ENCODE measurements at regions not wholly inside any gene's neighbourhood (a gene's known extent, or its start where the extent isn't known, plus 50 kb on each side); places are given as distances from the start of the nearest gene placed in this dataset.

DNA sequence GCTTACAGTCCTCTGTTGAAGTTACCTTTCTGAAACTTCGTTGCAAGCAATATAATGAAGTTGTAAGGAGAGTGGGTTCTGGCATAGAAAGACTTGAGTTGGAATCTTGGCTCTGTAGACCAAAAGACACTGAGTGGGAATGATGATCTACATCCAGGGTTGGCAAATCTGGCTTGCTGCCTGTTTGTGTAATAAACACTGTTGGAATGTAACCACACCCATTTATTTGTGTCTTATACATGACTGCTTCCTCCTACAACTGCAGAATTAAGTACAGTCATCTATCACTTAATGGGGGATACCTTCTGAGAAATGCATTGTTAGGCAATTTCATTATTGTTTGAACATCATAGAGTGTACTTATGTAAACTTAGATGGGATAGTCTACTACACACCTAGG, 178.4 kb upstream of the SUCLG2 start:
- ATAC-seq (ENCODE audit: low FRiP score): no peak
- WGBS, 2 donors: 86 to 88% methylated on average over 1 of the region's 1 CpG
- no peaks in the 10 kb centered on the region for H3K4me1 ChIP-seq (ENCODE audit: control insufficient read depth in 1 of 2, insufficient read depth in 2 of 2, low read length in 2 of 2)
- H3K27me3 ChIP-seq (ENCODE audit: control insufficient read depth in 1 of 2, insufficient read depth in 2 of 2, low read length in 1 of 2): no peaks in the 10 kb centered on the region
- intact Hi-C loops (cut with DNase I): no loop called here
- H3K36me3 ChIP-seq (ENCODE audit: control insufficient read depth in 1 of 2, insufficient read depth in 2 of 2, low read length in 1 of 2): no peaks in the 10 kb centered on the region
- no peak for DNase-seq
- no peak overlapping the region for H3K4me3 ChIP-seq (ENCODE audit: low read length in 2 of 2)
- H3K27ac ChIP-seq (ENCODE audit: low read depth in 1 of 2, low read length in 2 of 2): no peak overlapping the region
- H3K9me3 ChIP-seq (ENCODE audit: control insufficient read depth, low read length): peaks cover 3% of the 10 kb centered on the region

DNA sequence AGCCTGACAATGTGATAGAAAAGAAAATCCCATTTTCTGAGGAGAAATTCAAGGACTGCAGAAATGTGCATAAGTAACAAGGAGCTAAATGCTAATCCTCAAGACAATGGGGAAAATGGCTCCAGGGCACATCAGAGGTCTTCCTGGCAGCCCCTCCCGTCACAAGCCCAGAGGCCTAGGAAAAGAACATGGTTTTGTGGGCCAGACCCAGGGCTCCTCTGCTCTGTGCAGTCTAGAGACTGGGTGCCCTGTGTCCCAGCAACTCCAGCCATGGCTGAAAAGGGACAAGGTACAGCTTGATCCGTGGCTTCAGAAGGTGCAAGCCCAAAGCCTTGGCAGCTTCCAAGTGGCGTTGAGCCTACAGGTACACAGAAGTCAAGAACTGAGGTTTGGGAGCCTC, 176.8 kb upstream of the SUCLG2 start:
- intact Hi-C loops (cut with DNase I): no loop called here

DNA sequence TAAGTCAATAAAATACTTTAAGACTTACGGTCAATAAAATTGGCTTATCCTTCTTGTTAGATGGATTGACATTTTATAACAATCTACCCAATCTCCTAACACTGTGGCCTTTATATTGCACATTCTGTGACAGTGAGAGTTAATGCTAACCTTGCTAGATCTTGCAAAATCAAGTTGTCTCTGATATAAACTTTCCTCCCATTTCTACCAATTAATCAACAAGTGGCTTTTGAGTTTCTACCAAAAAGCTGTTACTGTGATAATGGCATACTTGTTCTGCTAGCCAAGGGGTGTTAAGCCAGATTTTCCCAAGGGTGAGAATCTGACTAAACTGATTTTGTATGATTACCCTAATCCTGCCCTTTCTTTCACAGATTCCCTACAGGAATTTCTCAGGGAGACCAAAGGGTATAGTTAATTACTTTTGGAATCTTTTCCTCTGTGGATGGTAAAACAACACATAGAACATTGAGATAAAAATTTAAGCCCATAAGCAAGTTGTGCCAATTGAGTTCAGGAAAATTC, 174.1 kb upstream of the SUCLG2 start:
- H3K4me1 ChIP-seq (ENCODE audit: control insufficient read depth in 1 of 2, insufficient read depth in 2 of 2, low read length in 2 of 2): peaks cover 0 to 3% of the 10 kb centered on the region in 2 donors
- H3K4me3 ChIP-seq (ENCODE audit: low read length in 2 of 2): no peak overlapping the region
- intact Hi-C loops (cut with DNase I): no loop called here
- WGBS, 2 donors: 91 to 92% methylated on average over 1 of the region's 1 CpG
- no peaks in the 10 kb centered on the region for H3K36me3 ChIP-seq (ENCODE audit: control insufficient read depth in 1 of 2, insufficient read depth in 2 of 2, low read length in 1 of 2)
- DNase-seq: no peak
- H3K9me3 ChIP-seq (ENCODE audit: control insufficient read depth, low read length): peaks cover 3% of the 10 kb centered on the region
- no peaks in the 10 kb centered on the region for H3K27me3 ChIP-seq (ENCODE audit: control insufficient read depth in 1 of 2, insufficient read depth in 2 of 2, low read length in 1 of 2)
- ATAC-seq (ENCODE audit: low FRiP score): no peak
- no peak overlapping the region for H3K27ac ChIP-seq (ENCODE audit: low read depth in 1 of 2, low read length in 2 of 2)

More for the DNA sequence above, 176.8 kb upstream of the SUCLG2 start:
- Histone ChIP-seq H3K27ac (ENCODE audit: low read depth in 1 of 2, low read length in 2 of 2) (no peak overlapping the region), H3K36me3 (ENCODE audit: control insufficient read depth in 1 of 2, insufficient read depth in 2 of 2, low read length in 1 of 2) (no peaks in the 10 kb centered on the region), H3K4me3 (ENCODE audit: low read length in 2 of 2) (no peak overlapping the region), H3K4me1 (ENCODE audit: control insufficient read depth in 1 of 2, insufficient read depth in 2 of 2, low read length in 2 of 2) (no peaks in the 10 kb centered on the region), H3K9me3 (ENCODE audit: control insufficient read depth, low read length) (peaks cover 3% of the 10 kb centered on the region), H3K27me3 (ENCODE audit: control insufficient read depth in 1 of 2, insufficient read depth in 2 of 2, low read length in 1 of 2) (no peaks in the 10 kb centered on the region)
- 89 to 96% methylated on average over 3 of the region's 3 CpGs for WGBS, 2 donors
- ATAC-seq (ENCODE audit: low FRiP score) (no peak), DNase-seq (no peak)

DNA sequence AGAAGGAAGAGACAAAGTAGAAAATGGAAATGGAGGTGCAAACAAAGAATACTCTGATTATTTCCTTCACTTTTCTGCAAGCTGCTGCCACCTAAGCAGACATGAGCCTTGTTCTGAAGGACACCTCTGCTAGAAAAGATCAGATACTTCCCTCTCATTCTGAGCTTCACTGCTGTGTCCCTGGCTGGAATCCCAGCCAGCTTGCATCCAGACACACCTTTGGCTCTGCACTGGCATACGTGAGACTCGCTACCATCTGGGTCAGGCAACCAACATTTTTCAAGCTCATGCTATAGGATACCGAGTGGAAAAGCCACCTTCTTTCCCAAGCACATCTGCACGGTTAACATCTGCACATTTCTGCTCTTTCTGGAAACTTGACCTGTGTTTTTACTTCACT, 166.7 kb upstream of the SUCLG2 start:
- Histone ChIP-seq H3K4me3 (ENCODE audit: low read length in 2 of 2) (no peak overlapping the region), H3K4me1 (ENCODE audit: control insufficient read depth in 1 of 2, insufficient read depth in 2 of 2, low read length in 2 of 2) (peaks cover 0 to 3% of the 10 kb centered on the region in 2 donors), H3K9me3 (ENCODE audit: control insufficient read depth, low read length) (no peaks in the 10 kb centered on the region), H3K27me3 (ENCODE audit: control insufficient read depth in 1 of 2, insufficient read depth in 2 of 2, low read length in 1 of 2) (no peaks in the 10 kb centered on the region), H3K36me3 (ENCODE audit: control insufficient read depth in 1 of 2, insufficient read depth in 2 of 2, low read length in 1 of 2) (no peaks in the 10 kb centered on the region), H3K27ac (ENCODE audit: low read depth in 1 of 2, low read length in 2 of 2) (no peak overlapping the region)
- ATAC-seq (ENCODE audit: low FRiP score) (no peak), DNase-seq (no peak)
- WGBS, 2 donors: 31 to 54% methylated on average over 4 of the region's 4 CpGs
- intact Hi-C loops (cut with DNase I): no loop called here

DNA sequence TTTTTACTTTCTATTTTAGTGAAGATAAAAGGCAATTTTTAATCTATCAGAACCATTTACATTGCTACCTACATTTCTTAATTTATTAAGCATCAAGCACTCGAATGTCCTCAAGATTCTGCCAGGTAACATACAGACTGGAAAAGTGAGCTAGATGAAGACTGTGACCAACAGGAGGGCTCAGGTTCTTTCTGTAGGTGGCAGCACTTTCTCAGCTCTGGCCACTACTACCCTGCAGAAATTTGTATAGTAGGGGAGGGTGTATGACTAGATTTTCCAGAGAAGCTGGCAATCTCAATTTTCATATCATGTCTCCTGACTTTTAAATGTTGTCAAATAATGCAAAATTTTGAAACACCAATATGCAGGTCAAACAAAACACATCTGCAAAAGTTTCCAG, 165.0 kb upstream of the SUCLG2 start:
- no peak for ATAC-seq (ENCODE audit: low FRiP score)

DNA sequence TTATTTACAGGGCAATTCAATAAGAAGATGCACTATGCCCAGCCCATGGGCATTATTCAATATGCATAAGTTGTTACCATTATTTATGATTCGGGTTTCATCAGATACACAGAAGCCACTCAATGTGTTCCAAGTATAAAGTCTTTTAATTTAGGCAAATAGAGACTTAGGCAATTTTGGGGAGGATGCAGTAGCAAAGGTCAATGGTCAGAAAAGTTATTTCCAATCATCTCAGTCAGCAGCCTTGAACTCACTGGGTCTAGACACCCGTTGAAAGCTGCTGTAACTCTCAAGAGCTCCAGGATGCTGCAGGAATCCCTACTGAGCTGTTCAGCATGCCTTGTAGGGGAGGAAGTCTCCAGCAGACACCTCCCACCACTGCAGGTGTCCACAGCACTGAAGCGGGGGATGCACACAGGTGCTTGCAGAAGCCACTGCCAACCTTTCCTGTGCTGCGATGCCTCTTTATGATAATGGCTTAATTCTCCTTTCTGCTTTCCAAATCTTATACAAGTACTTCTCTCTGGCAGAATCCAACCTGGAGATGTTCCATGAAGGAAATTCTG, 155.0 kb upstream of the SUCLG2 start:
- 79 to 84% methylated on average over 4 of the region's 4 CpGs for WGBS, 2 donors
- Histone ChIP-seq H3K4me1 (ENCODE audit: control insufficient read depth in 1 of 2, insufficient read depth in 2 of 2, low read length in 2 of 2) (no peaks in the 10 kb centered on the region), H3K4me3 (ENCODE audit: low read length in 2 of 2) (no peak overlapping the region), H3K9me3 (ENCODE audit: control insufficient read depth, low read length) (peaks cover 1% of the 10 kb centered on the region), H3K36me3 (ENCODE audit: control insufficient read depth in 1 of 2, insufficient read depth in 2 of 2, low read length in 1 of 2) (no peaks in the 10 kb centered on the region), H3K27me3 (ENCODE audit: control insufficient read depth in 1 of 2, insufficient read depth in 2 of 2, low read length in 1 of 2) (no peaks in the 10 kb centered on the region), H3K27ac (ENCODE audit: low read depth in 1 of 2, low read length in 2 of 2) (no peak overlapping the region)
- DNase-seq (no peak), ATAC-seq (ENCODE audit: low FRiP score) (no peak)
- intact Hi-C loops (cut with DNase I): no loop called here

More for the DNA sequence above, 165.0 kb upstream of the SUCLG2 start:
- Histone ChIP-seq H3K36me3 (ENCODE audit: control insufficient read depth in 1 of 2, insufficient read depth in 2 of 2, low read length in 1 of 2) (no peaks in the 10 kb centered on the region), H3K27me3 (ENCODE audit: control insufficient read depth in 1 of 2, insufficient read depth in 2 of 2, low read length in 1 of 2) (no peaks in the 10 kb centered on the region), H3K4me1 (ENCODE audit: control insufficient read depth in 1 of 2, insufficient read depth in 2 of 2, low read length in 2 of 2) (no peaks in the 10 kb centered on the region), H3K9me3 (ENCODE audit: control insufficient read depth, low read length) (no peaks in the 10 kb centered on the region), H3K27ac (ENCODE audit: low read depth in 1 of 2, low read length in 2 of 2) (no peak overlapping the region), H3K4me3 (ENCODE audit: low read length in 2 of 2) (no peak overlapping the region)
- WGBS, 2 donors: 60 to 64% methylated on average over 1 of the region's 1 CpG
- no peak for DNase-seq
- intact Hi-C loops (cut with DNase I): no loop called here

DNA sequence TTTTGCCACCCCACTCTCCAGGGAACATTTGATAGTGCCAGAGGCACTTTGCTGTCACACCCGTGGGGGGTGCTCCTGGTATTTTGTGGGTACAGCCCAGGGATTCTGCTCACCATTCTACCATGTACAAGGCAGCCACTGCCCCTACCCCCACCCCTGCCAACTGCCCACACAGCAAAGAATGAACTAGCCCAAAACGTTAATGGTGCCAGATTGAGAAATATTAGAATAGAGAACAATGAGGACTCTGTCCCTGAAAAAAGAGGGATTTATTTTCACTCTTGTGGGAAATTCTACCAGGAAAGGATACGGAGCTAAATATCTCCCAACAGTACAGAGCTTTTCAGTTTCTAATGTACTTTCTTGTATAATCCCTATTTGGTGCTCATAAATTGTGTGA, 154.5 kb upstream of the SUCLG2 start:
- Histone ChIP-seq H3K4me1 (ENCODE audit: control insufficient read depth in 1 of 2, insufficient read depth in 2 of 2, low read length in 2 of 2) (no peaks in the 10 kb centered on the region), H3K9me3 (ENCODE audit: control insufficient read depth, low read length) (peaks cover 1% of the 10 kb centered on the region), H3K36me3 (ENCODE audit: control insufficient read depth in 1 of 2, insufficient read depth in 2 of 2, low read length in 1 of 2) (no peaks in the 10 kb centered on the region), H3K4me3 (ENCODE audit: low read length in 2 of 2) (no peak overlapping the region), H3K27me3 (ENCODE audit: control insufficient read depth in 1 of 2, insufficient read depth in 2 of 2, low read length in 1 of 2) (no peaks in the 10 kb centered on the region), H3K27ac (ENCODE audit: low read depth in 1 of 2, low read length in 2 of 2) (no peak overlapping the region)
- DNase-seq: no peak
- ATAC-seq (ENCODE audit: low FRiP score): no peak
- intact Hi-C loops (cut with DNase I): no loop called here
- WGBS, 2 donors: 66 to 67% methylated on average over 3 of the region's 3 CpGs

DNA sequence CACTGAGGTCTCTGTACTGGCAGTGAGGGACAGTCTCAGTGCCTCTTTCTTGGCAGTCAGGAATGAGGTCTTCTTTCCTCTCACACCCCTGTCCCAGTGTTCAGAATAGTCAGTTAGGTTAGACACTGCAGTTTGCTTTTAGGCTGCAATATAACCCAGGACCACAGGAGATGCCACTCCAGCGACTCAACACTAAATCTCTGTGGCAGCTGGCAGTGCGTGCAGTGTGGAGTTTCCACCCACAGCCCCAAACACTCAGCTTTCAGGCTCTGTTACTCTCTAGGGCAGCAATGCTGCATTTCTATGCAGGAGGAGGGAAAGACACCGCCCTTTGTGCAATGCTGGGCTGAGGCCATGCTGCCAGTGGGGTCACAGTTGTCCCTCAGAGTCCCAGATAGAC, 150.2 kb upstream of the SUCLG2 start:
- no peak for ATAC-seq (ENCODE audit: low FRiP score)
- H3K27me3 ChIP-seq (ENCODE audit: control insufficient read depth in 1 of 2, insufficient read depth in 2 of 2, low read length in 1 of 2): no peaks in the 10 kb centered on the region
- no peaks in the 10 kb centered on the region for H3K36me3 ChIP-seq (ENCODE audit: control insufficient read depth in 1 of 2, insufficient read depth in 2 of 2, low read length in 1 of 2)
- H3K4me3 ChIP-seq (ENCODE audit: low read length in 2 of 2): no peak overlapping the region
- H3K4me1 ChIP-seq (ENCODE audit: control insufficient read depth in 1 of 2, insufficient read depth in 2 of 2, low read length in 2 of 2): no peaks in the 10 kb centered on the region
- intact Hi-C loops (cut with DNase I): no loop called here
- 87 to 88% methylated on average over 3 of the region's 3 CpGs for WGBS, 2 donors
- DNase-seq: no peak
- H3K9me3 ChIP-seq (ENCODE audit: control insufficient read depth, low read length): peaks cover 1% of the 10 kb centered on the region
- no peak overlapping the region for H3K27ac ChIP-seq (ENCODE audit: low read depth in 1 of 2, low read length in 2 of 2)

DNA sequence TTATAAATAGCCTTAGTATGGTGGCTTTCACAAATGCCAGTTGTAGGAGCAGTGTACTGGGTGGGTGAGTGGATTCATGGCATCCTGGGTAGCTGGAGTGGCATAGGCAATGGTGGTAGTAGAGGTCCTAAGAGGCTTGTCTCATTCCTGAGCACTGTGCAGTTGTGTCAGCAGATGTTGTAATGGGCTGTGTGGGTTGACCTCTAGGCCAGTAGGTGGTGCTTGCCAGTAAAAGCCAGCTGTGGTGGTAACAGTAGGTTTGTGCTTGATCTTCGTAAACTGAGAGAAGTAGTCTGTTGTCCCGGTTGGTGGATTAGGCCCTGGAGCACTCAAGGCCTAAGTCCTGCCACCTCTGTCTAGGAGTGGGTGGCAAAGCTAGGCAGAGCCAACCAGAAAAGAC, 149.7 kb upstream of the SUCLG2 start:
- H3K27ac ChIP-seq (ENCODE audit: low read depth in 1 of 2, low read length in 2 of 2): no peak overlapping the region
- H3K9me3 ChIP-seq (ENCODE audit: control insufficient read depth, low read length): peaks cover 1% of the 10 kb centered on the region
- WGBS, 2 donors: 95 to 96% methylated on average over 2 of the region's 2 CpGs
- intact Hi-C loops (cut with DNase I): no loop called here
- DNase-seq (no peak), ATAC-seq (ENCODE audit: low FRiP score) (no peak)
- no peaks in the 10 kb centered on the region for H3K36me3 ChIP-seq (ENCODE audit: control insufficient read depth in 1 of 2, insufficient read depth in 2 of 2, low read length in 1 of 2)
- no peaks in the 10 kb centered on the region for H3K27me3 ChIP-seq (ENCODE audit: control insufficient read depth in 1 of 2, insufficient read depth in 2 of 2, low read length in 1 of 2)
- H3K4me1 ChIP-seq (ENCODE audit: control insufficient read depth in 1 of 2, insufficient read depth in 2 of 2, low read length in 2 of 2): no peaks in the 10 kb centered on the region
- no peak overlapping the region for H3K4me3 ChIP-seq (ENCODE audit: low read length in 2 of 2)

Measured in aorta (tissue), 5 donors.